K562 (cell line): ENCODE measurements at regions not wholly inside any gene's neighbourhood (a gene's known extent, or its start where the extent isn't known, plus 50 kb on each side); places are given as distances from the start of the nearest gene placed in this dataset.
A peak's percentile ranks its signal among the peaks of the same experiment; 100 is the strongest.

Experiments
- ATAC-seq: fragments of 200-7000 bp; cut with Tn5 transposase; 3 replicates; pipeline ENCODE4 v1.9.1; 2020; ENCODE audit warnings: moderate library complexity
- BruUV-seq: library from RNA; stranded (reverse); fragments of 400-500 nt; replicated peaks from 2 replicates; lab custom pipeline; 2021; lab: Mats Ljungman, UMichigan
- CTCF ChIA-PET: fragments of 300-600 bp; formaldehyde crosslinking; extraction: SDS; loops from one replicate; lab custom pipeline; 2021; ENCODE audit warnings: low intra/inter-chr PET ratio; lab: Yijun Ruan, JAX
- POLR2A ChIA-PET: fragments of 300-600, 350-650 bp; sonication (Branson Sonifier 250); formaldehyde crosslinking; extraction: SDS; loops from one replicate; lab custom pipeline; 2021; ENCODE audit warnings: antibody characterized with exemption, inconsistent platforms; lab: Yijun Ruan, JAX
- DNase-seq, 4 experiments: peaks; one replicate each; pipeline versions ENCODE4 v3.0.0 to v3.0.0-alpha.2; 2011 to 2018; ENCODE audit warnings: low spot score in 3 of 4, mixed read lengths in 3 of 4; ENCODE audit errors: extremely low read depth in 1 of 4
- FAIRE-seq: peaks from 2 replicates; lab custom pipeline; 2011; peaks lifted over from hg19 to GRCh38; lab: Jason Lieb, UNC
- H2AFZ ChIP-seq: 2 replicates; pipeline ENCODE4 v1.6.0; 2011; ENCODE audit warnings: low read depth, low read length, control low read depth, inconsistent platforms
- H3K27ac ChIP-seq: fragments of 200-600 bp; 3 replicates; pipeline ENCODE4 v1.8.0; 2011; ENCODE audit warnings: low read depth, mild to moderate bottlenecking, control low read depth, inconsistent platforms, low read length, moderate library complexity, mixed read lengths; ENCODE audit errors: extremely low read depth
- H3K27me3 ChIP-seq, 2 experiments: fragments of 300-600 bp in 1 of 2; 2 replicates in 1 of 2; 3 replicates in 1 of 2; pipeline versions ENCODE4 v1.6.0 to v1.8.0; 2011; ENCODE audit warnings: inconsistent platforms in 2 of 2, low read length in 2 of 2, mild to moderate bottlenecking in 1 of 2, mixed read lengths in 1 of 2, moderate library complexity in 1 of 2; ENCODE audit not compliant: control insufficient read depth in 2 of 2, insufficient read depth in 2 of 2
- H3K36me3 ChIP-seq: fragments of 300-600 bp; 3 replicates; pipeline ENCODE4 v1.8.0; 2011; ENCODE audit warnings: mild to moderate bottlenecking, low read length, inconsistent platforms; ENCODE audit not compliant: control insufficient read depth, insufficient read depth
- H3K4me1 ChIP-seq, 2 experiments: fragments of 200-600 bp in 1 of 2; replicated peaks in 1 of 2; 2 replicates in 1 of 2; 3 replicates in 1 of 2; pipeline versions ENCODE4 v1.5.1 to v1.8.0; 2011; ENCODE audit warnings: inconsistent platforms in 2 of 2, low read length in 2 of 2, mild to moderate bottlenecking in 1 of 2, mixed read lengths in 1 of 2, moderate library complexity in 1 of 2; ENCODE audit not compliant: control insufficient read depth in 2 of 2, insufficient read depth in 2 of 2
- H3K4me2 ChIP-seq: 2 replicates; pipeline ENCODE4 v1.6.1; 2011; ENCODE audit warnings: low read length, control low read depth, inconsistent platforms, mixed read lengths; ENCODE audit not compliant: insufficient read depth
- H3K4me3 ChIP-seq: fragments of 200-600 bp; sonication (generic), shearing (Covaris generic); 2 replicates; pipeline ENCODE4 v1.5.1; 2016; ENCODE audit warnings: control low read depth, inconsistent platforms
- H3K79me2 ChIP-seq: fragments of 200-600 bp; 3 replicates; pipeline ENCODE4 v1.8.0; 2011; ENCODE audit warnings: low read length, inconsistent platforms; ENCODE audit not compliant: control insufficient read depth, insufficient read depth
- H3K9ac ChIP-seq, 2 experiments: 2 replicates each; pipeline versions ENCODE4 v1.6.0 to v1.6.1; 2011; ENCODE audit warnings: low read depth in 2 of 2, low read length in 2 of 2, control low read depth in 1 of 2, inconsistent platforms in 1 of 2, mild to moderate bottlenecking in 1 of 2, mixed read lengths in 1 of 2; ENCODE audit not compliant: insufficient read depth in 1 of 2
- H3K9me1 ChIP-seq: one replicate; pipeline ENCODE4 v1.6.0; 2011; ENCODE audit warnings: inconsistent platforms, mild to moderate bottlenecking, low read length, moderate library complexity; ENCODE audit not compliant: control insufficient read depth, insufficient read depth
- H3K9me3 ChIP-seq: replicated peaks from 2 replicates; pipeline ENCODE4 v1.5.1; 2011; ENCODE audit warnings: low read depth, low read length, inconsistent platforms; ENCODE audit not compliant: control insufficient read depth, insufficient read depth
- H4K20me1 ChIP-seq: replicated peaks from 2 replicates; pipeline ENCODE4 v1.6.1; 2011; ENCODE audit warnings: low read length, inconsistent platforms, mixed read lengths; ENCODE audit not compliant: control insufficient read depth, insufficient read depth
- CREB1 ChIP-seq, 2 experiments: sonication (generic) in 1 of 2; formaldehyde crosslinking in 1 of 2; IDR thresholded peaks; 2 replicates each; pipeline versions ENCODE4 v1.6.1 to v1.8.0; 2012 to 2022; ENCODE audit warnings: inconsistent platforms in 1 of 2, mild to moderate bottlenecking in 1 of 2, missing genetic modification reagents in 1 of 2, moderate library complexity in 1 of 2
- FOXA1 ChIP-seq: fragments of 450-650 bp; IDR thresholded peaks from 2 replicates; pipeline ENCODE4 v1.6.1; 2016; ENCODE audit warnings: mild to moderate bottlenecking, borderline replicate concordance
- KLF13 ChIP-seq: fragments of 450-650 bp; IDR thresholded peaks from 2 replicates; pipeline ENCODE4 v1.6.1; 2016; ENCODE audit warnings: missing genetic modification characterization, low read depth, mild to moderate bottlenecking, missing compliant biosample characterization, moderate library complexity, borderline replicate concordance
- NFE2 ChIP-seq: IDR thresholded peaks from 2 replicates; pipeline ENCODE4 v1.6.1; 2014; ENCODE audit warnings: antibody characterized with exemption, low read depth
- NFRKB ChIP-seq: fragments of 450-650 bp; IDR thresholded peaks from 2 replicates; pipeline ENCODE4 v1.6.1; 2016; ENCODE audit warnings: low read depth
- SMC3 ChIP-seq: conservative IDR thresholded peaks from 2 replicates; pipeline ENCODE4 v1.6.1; 2011; ENCODE audit warnings: low read depth, low read length, improper control_type of control experiment; ENCODE audit not compliant: insufficient read depth
- THRAP3 ChIP-seq: fragments of 450-650 bp; IDR thresholded peaks from 2 replicates; pipeline ENCODE4 v1.6.1; 2016; ENCODE audit warnings: mild to moderate bottlenecking, inconsistent platforms, borderline replicate concordance
- U2AF1 ChIP-seq: fragments of 200-400 bp; formaldehyde crosslinking; optimal IDR thresholded peaks from 2 replicates; pipeline ENCODE3; 2017; ENCODE audit warnings: mild to moderate bottlenecking, low read depth, low read length, moderate library complexity
- ZC3H4 ChIP-seq: sonication (generic); formaldehyde crosslinking; IDR thresholded peaks from 2 replicates; pipeline ENCODE4 v1.9.0; 2021; ENCODE audit warnings: missing genetic modification reagents, borderline replicate concordance
- ZNF668 ChIP-seq: fragments of 250-450 bp; sonication (Bioruptor Pico); IDR thresholded peaks from 2 replicates; pipeline ENCODE4 v1.8.0; 2022; ENCODE audit warnings: mild to moderate bottlenecking, inconsistent platforms
- WGBS: fragments of 100-300 bp; shearing (Covaris generic); methylation state at CpG from one replicate; pipeline ENCODE4 v1.1.6; 2016; ENCODE audit warnings: low coverage, mixed read lengths; ENCODE audit not compliant: insufficient coverage; ENCODE audit errors: missing lambda C conversion rate; 5-methylcytosine and 5-hydroxymethylcytosine counted together
- in situ Hi-C: fragments of 300-500 bp; cut with MboI; formaldehyde crosslinking; loops from 4 replicates; pipeline ENCODE4 v1.15.0; 2018; ENCODE audit warnings: inconsistent platforms, mixed read lengths
- intact Hi-C: fragments of 100-400 bp; cut with micrococcal nuclease; formaldehyde crosslinking; loops from 2 replicates; pipeline ENCODE4 v1.14.2; 2022
- TF ChIP-seq, protein P1 (sequence below), 3 experiments: IDR thresholded peaks in 2 of 3; conservative IDR thresholded peaks in 1 of 3; 2 replicates each; pipeline ENCODE4 v1.5.1; 2011 to 2012; ENCODE audit warnings: low read length in 3 of 3, mild to moderate bottlenecking in 3 of 3, control low read depth in 2 of 3, improper control_type of control experiment in 1 of 3, inconsistent platforms in 1 of 3, low read depth in 1 of 3, mixed read lengths in 1 of 3, moderate library complexity in 1 of 3; ENCODE audit not compliant: insufficient read depth in 2 of 3
- TF ChIP-seq, protein P2 (sequence below): sonication (generic); formaldehyde crosslinking; IDR thresholded peaks from 2 replicates; pipeline ENCODE4 v1.9.0; 2022; ENCODE audit warnings: mild to moderate bottlenecking, missing genetic modification reagents
- TF ChIP-seq, protein P3 (sequence below): fragments of 450-650 bp; formaldehyde crosslinking; IDR thresholded peaks from 2 replicates; pipeline ENCODE4 v1.4.0; 2020; ENCODE audit warnings: mild to moderate bottlenecking, moderate library complexity
- TF ChIP-seq, protein P4 (sequence below): fragments of 450-650 bp; IDR thresholded peaks from 2 replicates; pipeline ENCODE4 v1.7.0; 2016; ENCODE audit warnings: borderline replicate concordance

DNA sequence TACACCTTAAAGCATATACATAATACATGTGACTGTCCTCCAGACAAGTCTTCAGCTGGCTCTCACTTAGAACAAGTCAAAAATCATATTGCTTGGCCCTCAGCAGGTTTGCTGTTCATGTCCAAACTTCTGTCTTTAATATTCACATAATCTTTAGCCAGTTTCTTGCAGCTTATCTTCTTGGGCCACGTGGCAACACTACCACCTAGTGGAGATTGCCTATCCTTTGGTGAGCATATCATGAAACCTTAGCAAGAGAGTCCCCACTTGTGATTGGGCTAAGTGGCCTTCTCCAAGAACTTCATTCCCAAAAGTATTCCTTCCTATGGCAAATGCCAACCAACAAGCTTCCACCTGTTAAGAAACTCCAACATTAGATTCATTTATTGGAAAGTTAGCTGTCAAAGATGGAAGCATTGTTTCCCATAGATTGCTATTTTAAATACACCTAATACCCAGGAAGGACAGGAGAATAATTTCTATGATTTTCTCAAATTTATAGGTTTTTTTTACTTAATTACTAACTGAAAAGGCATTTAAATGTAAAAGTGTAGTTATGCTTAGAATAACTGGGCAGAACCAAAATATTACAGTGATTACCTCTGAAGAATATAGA, 231.9 kb upstream of the INTU start:
- Histone ChIP-seq H2AFZ (no peak overlapping the region), H3K9me3 (no peaks in the 10 kb centered on the region), H3K9ac (no peak overlapping the region), H3K27ac (no peak overlapping the region), H3K36me3 (no peaks in the 10 kb centered on the region), H3K79me2 (no peaks in the 10 kb centered on the region), H4K20me1 (no peaks in the 10 kb centered on the region), H3K4me3 (no peak overlapping the region), H3K27me3 (peaks cover 0 to 4% of the 10 kb centered on the region in 2 experiments; a peak in 1 of 5 replicates), H3K9me1 (no peaks in the 10 kb centered on the region), H3K4me2 (no peak overlapping the region), H3K4me1 (no peaks in the 10 kb centered on the region)
- FAIRE-seq (peak; percentile 91), DNase-seq (peak; percentile 41 to 80 (median 52)), ATAC-seq (peak; percentile 93)
- 0% methylated on average over 1 of the region's 1 CpG for WGBS
- intact Hi-C loops: loop anchor here (2.0 to 5.0 kb wide), 2 partner anchors 138 to 186 kb away; no protein-coding TSS in a partner anchor
- CTCF ChIA-PET: no interaction called here
- in situ Hi-C loops: no loop called here
- POLR2A ChIA-PET: interaction anchor here (0.7 to 1.0 kb wide), 2 partner anchors 9 to 1120 kb away, joined by 3 read pairs; no protein-coding TSS in a partner anchor
- no TSS peak for BruUV-seq
- TF ChIP-seq, protein P1, sequence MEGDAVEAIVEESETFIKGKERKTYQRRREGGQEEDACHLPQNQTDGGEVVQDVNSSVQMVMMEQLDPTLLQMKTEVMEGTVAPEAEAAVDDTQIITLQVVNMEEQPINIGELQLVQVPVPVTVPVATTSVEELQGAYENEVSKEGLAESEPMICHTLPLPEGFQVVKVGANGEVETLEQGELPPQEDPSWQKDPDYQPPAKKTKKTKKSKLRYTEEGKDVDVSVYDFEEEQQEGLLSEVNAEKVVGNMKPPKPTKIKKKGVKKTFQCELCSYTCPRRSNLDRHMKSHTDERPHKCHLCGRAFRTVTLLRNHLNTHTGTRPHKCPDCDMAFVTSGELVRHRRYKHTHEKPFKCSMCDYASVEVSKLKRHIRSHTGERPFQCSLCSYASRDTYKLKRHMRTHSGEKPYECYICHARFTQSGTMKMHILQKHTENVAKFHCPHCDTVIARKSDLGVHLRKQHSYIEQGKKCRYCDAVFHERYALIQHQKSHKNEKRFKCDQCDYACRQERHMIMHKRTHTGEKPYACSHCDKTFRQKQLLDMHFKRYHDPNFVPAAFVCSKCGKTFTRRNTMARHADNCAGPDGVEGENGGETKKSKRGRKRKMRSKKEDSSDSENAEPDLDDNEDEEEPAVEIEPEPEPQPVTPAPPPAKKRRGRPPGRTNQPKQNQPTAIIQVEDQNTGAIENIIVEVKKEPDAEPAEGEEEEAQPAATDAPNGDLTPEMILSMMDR (IDR thresholded peaks at IDR 0.05 in 2 of 3, conservative IDR thresholded peaks at IDR 0.05 in 1 of 3; ENCODE audit: insufficient read depth in 2 of 3, low read depth in 1 of 3, low read length in 3 of 3): peak; percentile 74 to 85 (median 75)
- TF ChIP-seq FOXA1 (no peak), NFRKB (no peak), KLF13 (no peak), THRAP3 (no peak), U2AF1 (no peak), NFE2 (0 out of 2 replicates have a peak, but pooled peaks have one; percentile 2), CREB1 (IDR thresholded peaks at IDR 0.05) (no peak), CREB1 (CRISPR knock-in tag; IDR thresholded peaks at IDR 0.05) (no peak), ZC3H4 (no peak), ZNF668 (no peak), SMC3 (peak; percentile 73)
- TF ChIP-seq, protein P2, sequence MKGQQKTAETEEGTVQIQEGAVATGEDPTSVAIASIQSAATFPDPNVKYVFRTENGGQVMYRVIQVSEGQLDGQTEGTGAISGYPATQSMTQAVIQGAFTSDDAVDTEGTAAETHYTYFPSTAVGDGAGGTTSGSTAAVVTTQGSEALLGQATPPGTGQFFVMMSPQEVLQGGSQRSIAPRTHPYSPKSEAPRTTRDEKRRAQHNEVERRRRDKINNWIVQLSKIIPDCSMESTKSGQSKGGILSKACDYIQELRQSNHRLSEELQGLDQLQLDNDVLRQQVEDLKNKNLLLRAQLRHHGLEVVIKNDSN (CRISPR knock-in tag): no peak
- TF ChIP-seq, protein P3, sequence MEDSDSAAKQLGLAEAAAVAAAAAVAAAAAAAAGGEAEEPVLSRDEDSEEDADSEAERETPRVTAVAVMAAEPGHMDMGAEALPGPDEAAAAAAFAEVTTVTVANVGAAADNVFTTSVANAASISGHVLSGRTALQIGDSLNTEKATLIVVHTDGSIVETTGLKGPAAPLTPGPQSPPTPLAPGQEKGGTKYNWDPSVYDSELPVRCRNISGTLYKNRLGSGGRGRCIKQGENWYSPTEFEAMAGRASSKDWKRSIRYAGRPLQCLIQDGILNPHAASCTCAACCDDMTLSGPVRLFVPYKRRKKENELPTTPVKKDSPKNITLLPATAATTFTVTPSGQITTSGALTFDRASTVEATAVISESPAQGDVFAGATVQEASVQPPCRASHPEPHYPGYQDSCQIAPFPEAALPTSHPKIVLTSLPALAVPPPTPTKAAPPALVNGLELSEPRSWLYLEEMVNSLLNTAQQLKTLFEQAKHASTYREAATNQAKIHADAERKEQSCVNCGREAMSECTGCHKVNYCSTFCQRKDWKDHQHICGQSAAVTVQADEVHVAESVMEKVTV (CRISPR knock-in tag): peak; percentile 76
- TF ChIP-seq, protein P4, sequence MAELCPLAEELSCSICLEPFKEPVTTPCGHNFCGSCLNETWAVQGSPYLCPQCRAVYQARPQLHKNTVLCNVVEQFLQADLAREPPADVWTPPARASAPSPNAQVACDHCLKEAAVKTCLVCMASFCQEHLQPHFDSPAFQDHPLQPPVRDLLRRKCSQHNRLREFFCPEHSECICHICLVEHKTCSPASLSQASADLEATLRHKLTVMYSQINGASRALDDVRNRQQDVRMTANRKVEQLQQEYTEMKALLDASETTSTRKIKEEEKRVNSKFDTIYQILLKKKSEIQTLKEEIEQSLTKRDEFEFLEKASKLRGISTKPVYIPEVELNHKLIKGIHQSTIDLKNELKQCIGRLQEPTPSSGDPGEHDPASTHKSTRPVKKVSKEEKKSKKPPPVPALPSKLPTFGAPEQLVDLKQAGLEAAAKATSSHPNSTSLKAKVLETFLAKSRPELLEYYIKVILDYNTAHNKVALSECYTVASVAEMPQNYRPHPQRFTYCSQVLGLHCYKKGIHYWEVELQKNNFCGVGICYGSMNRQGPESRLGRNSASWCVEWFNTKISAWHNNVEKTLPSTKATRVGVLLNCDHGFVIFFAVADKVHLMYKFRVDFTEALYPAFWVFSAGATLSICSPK: no peak
